ENCODE measurements at regions not wholly inside any gene's neighbourhood (a gene's known extent, or its start where the extent isn't known, plus 50 kb on each side); places are given as distances from the start of the nearest gene placed in this dataset.

- no peak for DNase-seq
Measured at GRCh38 chr14:38900887-38901286, 202.1 kb downstream of the SEC23A start.

GRCh38 chr14:38887696-38888095 is 215.3 kb downstream of the SEC23A start:
- DNase-seq = no peak

GRCh38 chr14:38884109-38884508 is 218.9 kb downstream of the SEC23A start:
- DNase-seq = no peak

- no peak for DNase-seq
Measured at GRCh38 chr14:38883127-38883526, 219.9 kb downstream of the SEC23A start.

- DNase-seq = no peak
Measured at GRCh38 chr14:38882533-38882932, 220.5 kb downstream of the SEC23A start.

GRCh38 chr14:38880643-38881524 is 222.2 kb downstream of the SEC23A start:
- no peak for DNase-seq

- DNase-seq = no peak
Measured at GRCh38 chr14:38877744-38878388, 225.2 kb downstream of the SEC23A start.

GRCh38 chr14:38874721-38875120 is 228.3 kb downstream of the SEC23A start:
- DNase-seq = no peak

- DNase-seq = no peak
Measured at GRCh38 chr14:38873941-38874612, 229.0 kb downstream of the SEC23A start.

- DNase-seq = no peak
Measured at GRCh38 chr14:38870296-38870836, 232.7 kb downstream of the SEC23A start.

GRCh38 chr14:38868399-38869290 is 234.4 kb downstream of the SEC23A start:
- DNase-seq = no peak

GRCh38 chr14:38867561-38868150 is 235.4 kb downstream of the SEC23A start:
- DNase-seq = peak; percentile 78

GRCh38 chr14:38866461-38866860 is 236.6 kb downstream of the SEC23A start:
- DNase-seq = peak; percentile 36

GRCh38 chr14:38862366-38862765 is 240.7 kb downstream of the SEC23A start:
- no peak for DNase-seq

- no peak for DNase-seq
Measured at GRCh38 chr14:38860530-38860929, 242.5 kb downstream of the SEC23A start.

- no peak for DNase-seq
Measured at GRCh38 chr14:38856798-38857197, 246.2 kb downstream of the SEC23A start.

GRCh38 chr14:38855513-38855912 is 247.5 kb downstream of the SEC23A start:
- DNase-seq = no peak

GRCh38 chr14:38851111-38851510 is 251.9 kb downstream of the SEC23A start:
- DNase-seq = no peak

GRCh38 chr14:38850664-38851063 is 252.4 kb downstream of the SEC23A start:
- DNase-seq = no peak

GRCh38 chr14:38848243-38848935 is 254.6 kb downstream of the SEC23A start:
- DNase-seq = no peak

- DNase-seq = no peak
Measured at GRCh38 chr14:38847161-38847560, 255.9 kb downstream of the SEC23A start.

Measured in hindlimb muscle (tissue), 1 donor.